ENCODE measurements at regions not wholly inside any gene's neighbourhood (a gene's known extent, or its start where the extent isn't known, plus 50 kb on each side); places are given as distances from the start of the nearest gene placed in this dataset.

DNA sequence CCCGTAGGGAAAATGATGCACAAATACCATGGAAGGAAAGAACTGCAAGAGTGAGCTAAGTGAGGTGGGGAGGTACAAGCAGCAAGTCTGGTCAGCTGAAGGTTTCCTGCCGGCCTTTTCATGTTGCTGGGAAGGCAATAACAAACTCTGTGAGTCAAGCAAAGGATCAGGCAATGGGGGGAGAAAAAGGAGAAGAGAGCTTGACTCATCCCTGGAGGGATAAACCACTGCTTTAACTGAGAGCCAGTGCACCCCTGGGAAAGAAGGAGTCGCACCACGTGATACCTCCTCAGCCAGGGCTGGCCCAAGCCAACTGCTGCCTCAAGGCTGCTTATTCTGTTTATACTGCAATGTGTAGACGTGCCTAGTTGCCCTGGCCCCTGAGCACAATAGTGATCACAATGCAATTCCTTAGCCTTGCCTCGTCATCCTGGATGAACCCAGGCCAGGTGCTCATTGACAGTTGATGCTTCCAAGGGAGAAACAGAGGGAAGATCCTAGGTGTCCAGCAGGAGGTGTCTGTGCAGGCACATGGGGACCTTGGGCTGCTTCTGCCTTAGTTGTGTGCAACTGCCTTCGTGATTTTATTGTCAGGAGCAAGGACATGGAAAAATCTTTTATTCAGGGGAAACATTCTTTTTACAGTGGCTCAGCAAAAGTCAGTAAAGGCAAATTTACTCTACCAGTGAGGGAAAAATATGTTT lies 203.0 kb upstream of the TUT7 start:
- no peak for DNase-seq

DNA sequence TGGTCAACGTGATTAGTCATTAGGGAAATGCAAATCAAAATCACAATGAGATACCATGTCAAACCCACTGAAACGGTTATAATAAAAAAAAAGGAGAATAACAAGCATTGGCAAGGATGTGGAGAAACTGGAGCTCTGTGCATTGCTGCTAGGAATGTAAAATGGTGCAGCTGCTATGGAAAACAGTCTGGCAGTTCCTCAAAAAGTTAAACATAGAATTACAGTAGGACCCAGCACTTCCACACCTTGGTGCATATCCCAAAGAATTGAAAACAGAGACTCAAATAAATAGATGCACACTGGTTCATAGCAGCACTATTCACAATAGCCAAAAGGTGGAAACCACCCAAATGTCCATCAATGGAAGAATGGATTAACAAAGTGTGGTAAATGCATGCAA lies 201.5 kb upstream of the TUT7 start:
- DNase-seq = peak; percentile 35

DNA sequence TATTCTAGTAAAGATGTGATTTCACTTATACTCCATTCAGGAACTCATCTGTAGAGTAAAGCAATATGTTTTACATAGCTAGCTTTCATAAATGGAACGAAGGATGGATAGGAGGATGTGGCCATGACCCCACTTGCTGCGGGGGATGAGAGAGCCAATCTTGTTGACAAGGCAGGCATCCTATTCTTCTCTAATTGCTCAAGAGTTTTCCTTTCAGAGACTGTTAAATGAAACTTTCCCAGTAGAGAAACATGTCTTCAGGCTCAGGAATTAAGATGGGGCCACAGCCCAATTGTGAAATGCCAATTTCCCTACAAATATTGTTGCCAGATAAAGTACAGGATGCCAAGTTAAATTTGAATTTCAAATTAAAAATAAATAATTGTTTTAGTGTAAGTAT lies 196.2 kb upstream of the TUT7 start:
- DNase-seq = no peak

DNA sequence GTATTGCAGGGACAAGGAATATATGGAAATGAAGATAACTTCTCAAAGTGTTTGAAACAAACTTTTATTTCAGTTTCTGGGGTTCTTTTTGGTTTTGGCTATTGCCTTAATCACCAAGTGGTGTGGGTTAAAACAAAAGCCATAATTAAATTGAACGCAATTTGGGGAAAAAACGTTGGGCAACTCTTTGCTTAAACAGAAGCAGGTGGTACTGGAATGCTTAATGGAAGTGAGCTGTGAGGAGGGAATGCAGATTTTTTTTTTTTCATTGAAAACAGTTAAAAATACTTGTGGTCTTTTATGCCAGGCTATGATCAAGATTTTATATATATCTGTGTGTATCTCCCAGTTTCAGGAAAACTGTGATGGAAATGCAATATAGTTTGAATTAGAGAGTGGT lies 195.7 kb upstream of the TUT7 start:
- DNase-seq = no peak

DNA sequence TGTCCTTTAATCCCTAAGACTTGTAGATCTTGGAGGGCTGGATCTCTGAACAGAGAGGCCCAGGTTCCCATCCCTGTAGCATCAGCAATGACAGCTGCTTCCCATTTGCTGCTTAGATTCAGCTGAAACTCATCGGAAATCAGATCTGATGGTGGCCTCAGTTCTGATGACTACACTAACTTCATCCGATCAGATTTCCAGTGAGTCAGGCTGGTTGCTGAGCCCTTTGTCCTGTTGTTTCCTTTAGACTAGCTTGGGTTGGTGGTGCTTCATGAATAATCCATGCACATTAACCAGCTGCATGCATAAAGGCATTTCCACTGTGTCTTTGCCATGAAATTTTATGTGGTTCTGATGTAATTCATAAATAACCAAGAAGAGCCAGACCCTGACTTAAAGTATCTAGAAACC lies 195.2 kb upstream of the TUT7 start:
- DNase-seq = peak; percentile 67

DNA sequence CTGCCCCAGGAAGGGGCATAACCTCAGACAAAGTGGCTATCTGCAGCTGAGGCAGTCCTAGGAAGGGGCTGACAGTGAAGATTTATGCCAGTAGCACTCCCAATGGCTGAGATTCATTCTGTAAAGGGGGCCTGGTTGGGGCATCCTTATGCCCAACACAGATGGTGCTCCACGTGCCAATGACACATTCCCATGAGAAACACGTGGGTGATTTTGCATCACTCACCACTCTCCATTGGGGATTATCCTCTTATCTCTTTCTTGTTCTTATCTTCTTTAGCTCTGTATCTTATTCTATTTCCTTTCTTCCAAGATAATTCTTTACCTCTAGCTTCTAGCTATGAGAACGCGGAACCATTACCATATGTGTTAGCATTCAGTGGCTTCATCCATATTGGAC lies 194.0 kb upstream of the TUT7 start:
- no peak for DNase-seq

DNA sequence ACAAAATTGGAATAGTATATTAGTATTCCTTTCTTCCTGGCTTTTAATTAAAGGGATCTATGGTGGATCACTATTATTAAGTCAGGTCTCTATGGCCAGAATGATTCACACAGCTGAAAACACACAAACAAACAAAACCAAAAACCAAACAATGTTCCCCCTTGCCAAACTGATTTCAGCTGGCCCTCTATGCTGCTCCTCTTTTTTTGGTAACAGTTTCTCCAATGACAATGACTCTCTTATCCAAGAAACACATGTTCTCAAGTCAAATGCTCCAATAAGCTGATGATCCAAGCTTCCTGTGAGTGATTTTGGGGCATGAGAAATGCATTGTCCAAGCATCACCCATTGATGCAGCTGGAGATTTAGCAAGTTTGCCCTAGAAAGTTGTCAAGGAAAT lies 193.4 kb upstream of the TUT7 start:
- DNase-seq = no peak

DNA sequence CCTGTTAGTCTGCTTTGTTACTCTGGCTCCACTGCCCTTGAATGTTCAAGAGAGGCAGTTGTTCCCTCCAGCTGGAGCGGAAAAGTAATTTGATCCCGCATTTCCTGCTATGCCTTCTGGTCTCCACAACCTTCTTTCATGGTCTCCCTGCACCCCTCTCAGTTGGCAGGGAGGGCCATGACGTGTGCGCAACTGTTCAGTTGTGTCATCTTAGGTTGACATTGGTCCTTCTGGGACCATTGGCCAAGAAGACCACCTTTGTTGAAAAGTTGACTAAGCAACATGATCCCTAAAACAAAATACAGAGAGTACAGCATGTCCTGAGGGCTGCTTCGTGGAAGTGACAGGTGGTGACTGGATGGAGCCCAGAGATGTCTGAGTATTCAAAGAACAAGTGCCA lies 192.5 kb upstream of the TUT7 start:
- DNase-seq = peak; percentile 85

DNA sequence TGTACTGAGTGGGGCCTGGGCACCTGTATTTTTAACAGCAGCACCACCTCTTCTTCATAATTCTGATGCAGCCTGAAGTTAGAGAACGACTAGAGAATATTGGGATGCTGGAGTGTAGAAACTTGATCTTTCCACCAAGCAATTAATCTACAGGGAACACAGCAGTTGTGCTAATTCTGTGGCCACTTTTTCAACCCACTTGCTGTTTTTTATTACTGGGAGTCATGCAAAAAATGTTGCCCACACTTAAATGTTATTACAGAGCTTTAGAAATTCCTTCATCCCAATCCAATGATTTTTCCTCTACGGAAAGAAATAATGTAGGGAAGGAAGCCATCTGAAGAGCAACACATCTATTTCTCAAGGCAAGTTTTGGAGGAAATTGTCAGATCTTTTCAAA lies 190.9 kb upstream of the TUT7 start:
- no peak for DNase-seq

DNA sequence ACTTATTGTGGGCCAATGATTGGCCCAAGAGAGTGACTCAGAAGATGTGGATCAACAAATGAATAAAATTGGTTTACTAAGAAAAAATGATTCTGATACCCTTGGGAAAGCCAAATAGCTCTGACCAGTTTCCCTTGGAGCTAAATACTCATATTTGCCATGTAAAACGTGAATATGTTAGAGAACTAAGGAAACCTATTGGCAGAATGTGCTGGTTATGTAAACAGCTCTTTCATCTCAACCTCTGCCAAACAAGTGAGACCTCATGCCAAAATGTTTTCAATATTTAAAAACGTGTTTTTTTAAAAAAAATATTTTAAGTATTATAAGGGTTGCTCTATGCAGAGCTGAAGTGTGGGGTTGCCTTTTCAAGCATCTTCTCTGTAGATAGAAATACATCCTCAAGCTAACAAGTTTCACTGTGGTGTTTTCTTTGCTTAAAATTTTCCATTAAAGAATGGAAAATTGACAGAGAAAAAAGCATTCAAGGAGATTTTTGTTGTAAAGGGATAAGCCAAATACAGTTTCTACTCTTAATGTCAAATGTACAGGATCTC lies 186.9 kb upstream of the TUT7 start:
- no peak for DNase-seq

DNA sequence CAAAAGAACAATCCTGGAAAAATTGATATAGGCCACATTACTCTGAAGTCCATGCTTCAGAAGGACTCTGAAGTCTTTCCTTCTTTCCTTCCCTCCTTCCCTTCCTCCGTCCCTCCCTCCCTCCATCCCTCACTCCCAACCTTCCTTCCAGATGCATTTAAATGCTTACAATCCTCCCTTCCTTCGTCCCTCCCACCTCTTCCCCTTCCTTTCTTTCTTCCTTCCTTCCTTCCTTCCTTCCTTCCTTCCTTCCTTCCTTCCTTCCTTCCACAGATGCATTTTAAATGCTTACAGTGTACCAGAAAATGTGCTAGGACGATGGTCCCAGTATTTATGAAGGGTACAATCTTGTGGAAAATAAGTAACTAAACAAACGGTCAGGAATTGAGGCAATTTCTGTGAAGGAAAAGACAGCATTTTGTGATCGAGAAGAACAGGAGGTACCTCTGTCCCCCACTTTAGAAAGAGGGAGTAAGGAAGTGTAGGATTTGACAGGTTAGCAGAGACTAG lies 181.3 kb upstream of the TUT7 start:
- no peak for DNase-seq

DNA sequence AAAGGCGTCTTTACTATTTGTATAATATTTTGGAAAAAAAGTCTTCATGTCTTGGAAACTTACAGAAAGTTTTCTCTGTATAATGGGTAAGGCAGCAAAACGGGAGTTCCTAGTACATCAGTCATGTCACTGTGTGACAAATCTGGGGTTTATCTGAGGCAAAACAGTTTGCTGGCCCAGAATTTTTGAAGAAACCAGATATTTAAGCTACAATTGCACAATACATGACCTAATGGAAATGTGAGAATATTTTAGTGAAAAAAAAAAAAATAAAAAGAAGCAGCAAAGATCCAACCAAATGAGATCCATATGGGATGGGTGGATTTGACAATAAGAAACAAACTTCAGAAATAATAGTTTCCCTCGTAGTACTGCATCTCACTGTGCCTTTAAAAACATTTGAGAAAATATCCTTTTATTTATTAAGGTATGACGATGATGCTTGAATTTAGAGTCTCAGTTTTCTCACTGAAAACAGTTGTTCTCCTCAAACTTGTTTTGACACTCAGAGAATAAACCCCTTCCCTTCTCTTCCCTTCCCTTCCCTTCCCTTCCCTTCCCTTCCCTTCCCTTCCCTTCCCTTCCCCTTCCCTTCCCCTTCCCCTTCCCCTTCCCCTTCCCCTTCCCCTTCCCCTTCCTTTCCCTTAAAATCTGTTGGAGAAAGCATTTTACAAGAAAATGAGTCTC lies 180.5 kb upstream of the TUT7 start:
- DNase-seq = no peak

DNA sequence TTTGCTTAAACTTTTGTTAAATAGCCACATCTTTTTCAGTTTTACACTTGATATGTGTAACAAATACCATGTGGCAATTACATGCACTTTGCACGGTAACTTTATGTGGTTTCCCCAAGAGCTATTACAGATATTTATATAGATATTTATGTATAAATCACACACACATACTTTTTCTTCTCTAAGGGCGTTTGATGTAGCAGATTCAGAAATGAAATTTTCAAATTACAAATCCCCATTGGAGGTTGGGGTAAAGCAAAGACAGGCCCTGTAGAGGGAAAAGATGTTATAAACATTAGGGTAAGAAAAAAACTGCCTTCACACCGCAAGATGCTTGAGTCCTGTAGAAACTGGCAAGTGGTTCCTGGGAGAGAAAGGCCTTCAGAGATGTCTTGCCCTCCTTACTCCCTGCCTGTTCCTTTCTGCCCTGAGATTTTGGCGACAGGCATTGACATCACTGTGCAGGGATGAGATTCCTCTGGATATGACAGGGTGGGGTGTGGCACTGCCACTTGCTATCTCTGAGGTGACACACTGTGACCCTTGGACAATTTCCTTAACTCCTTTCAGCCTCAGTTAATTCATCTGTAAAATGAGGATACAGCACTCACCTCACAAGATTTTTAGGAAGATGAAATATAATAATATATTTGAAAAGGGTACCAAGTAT lies 177.9 kb upstream of the TUT7 start:
- no peak for DNase-seq

DNA sequence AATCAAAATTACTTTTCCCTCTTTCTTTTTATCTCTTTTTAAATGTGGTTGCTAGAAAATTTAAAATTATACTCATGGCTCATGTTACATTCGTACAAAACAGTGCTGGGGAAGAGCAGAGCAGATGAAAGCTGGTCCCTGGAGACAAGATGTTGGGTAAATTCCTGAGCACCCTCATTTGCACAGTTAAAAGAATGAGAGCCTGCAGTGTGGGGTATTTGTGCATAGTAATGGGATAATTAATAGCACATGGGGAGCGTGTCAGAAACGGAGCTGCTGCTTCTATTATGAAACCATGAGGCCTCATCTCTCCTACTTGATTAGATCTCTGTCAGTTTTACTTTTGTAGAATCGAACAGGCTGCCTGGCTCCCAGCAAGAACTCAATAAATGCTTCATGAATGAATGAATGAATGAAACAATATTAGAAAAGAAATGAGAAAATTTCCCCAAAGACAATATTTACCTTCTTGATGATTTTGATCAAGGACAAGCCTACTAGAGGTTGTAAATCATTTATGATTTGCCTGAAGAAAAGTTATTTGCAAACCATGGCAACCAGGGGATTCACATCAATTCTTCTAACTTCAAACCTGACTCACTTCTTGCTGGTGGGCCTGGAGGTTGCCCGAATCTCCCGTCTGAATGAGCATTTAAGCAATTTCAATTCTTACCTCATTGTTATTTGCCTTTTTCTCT lies 177.2 kb upstream of the TUT7 start:
- no peak for DNase-seq

DNA sequence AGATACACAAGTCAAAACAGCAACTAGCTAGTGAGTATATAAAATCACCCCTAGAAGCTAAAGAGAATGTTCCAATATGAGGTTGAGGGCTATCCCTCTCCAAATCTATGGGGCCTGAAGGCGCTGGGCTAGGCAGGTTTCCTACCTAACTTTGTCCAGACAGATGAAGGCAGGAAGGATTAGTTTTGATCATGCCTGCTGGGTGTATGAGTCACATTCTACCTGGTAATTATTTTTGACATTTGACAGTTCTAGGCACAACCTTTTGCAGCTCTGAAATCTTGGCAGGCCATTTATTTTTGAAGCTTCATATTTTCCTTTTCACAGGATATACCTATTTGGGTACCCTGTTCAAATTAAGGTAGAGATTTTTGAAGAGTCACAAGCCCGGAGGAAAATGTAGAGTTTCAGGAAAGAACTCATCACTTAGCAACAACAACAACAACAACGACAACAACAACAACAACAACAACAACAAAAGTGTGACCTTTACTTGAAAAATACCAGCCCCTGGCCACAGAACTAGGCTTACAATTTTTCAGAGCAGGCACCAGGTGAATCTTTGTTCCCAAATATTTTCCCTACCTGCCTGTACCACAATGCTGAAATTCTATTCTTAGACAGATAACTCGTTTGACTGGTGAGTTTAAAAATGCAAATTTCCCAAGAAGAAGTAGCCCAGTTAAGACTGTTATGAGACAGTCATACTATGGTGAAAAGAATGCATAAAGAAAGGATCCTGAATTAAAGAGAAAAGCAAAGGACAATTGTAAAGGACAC lies 175.5 kb upstream of the TUT7 start:
- DNase-seq = no peak

DNA sequence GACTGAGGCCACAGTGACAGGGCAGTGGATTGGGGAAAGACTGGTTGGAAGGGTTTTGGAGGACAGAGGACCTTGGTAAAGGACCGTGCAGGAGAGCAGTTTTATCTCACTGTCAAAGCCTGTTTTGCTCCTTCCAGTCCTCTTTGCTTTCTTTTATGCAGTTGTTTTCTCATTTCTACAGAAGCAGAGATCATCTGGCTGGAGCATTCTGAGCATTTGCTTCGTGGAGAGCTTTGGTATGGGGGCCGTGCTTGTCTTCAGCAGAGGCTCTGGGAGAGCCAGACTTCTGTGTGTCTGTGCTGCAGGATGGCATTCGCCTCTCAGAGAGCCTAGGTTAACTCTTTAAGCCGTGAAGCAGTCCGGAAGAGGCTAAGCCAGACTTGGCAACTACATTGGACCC lies 171.8 kb upstream of the TUT7 start:
- DNase-seq = no peak

DNA sequence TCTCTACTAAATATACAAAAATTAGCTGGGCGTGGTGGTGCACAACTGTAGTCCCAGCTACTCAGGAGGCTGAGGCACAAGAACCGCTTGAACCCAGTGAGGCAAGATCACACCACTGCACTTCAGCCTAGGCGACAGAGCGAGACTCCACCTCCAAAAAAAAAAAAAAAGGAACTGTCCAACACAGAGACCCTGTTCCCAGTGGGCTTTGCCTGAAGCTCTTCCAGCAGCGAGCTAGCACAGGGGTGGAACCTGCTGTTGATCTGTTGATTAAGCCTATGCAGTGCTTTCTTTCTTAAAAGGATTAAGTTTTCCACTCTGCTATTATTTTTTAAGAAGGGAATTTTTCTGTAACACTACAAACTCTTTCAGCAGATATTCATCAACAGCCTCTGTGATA lies 171.0 kb upstream of the TUT7 start:
- no peak for DNase-seq

DNA sequence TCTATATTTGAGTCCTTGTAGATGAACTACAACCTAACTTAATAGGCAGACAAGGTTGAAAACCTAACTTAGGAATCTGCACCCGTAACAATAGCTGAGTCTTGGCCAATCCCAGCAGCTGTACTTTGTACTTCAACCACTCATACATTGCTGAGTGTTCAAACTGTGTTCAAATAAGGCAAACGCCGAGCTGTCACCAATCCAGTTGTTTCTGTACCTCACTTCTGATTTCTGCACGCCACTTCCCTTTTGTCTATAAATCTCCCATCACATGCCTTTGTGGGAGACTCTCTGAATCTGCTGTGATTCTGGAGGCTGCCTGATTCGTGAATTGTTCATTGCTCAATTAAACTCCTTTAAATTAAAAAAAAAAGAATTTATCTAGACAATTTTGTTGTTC lies 167.8 kb upstream of the TUT7 start:
- no peak for DNase-seq

DNA sequence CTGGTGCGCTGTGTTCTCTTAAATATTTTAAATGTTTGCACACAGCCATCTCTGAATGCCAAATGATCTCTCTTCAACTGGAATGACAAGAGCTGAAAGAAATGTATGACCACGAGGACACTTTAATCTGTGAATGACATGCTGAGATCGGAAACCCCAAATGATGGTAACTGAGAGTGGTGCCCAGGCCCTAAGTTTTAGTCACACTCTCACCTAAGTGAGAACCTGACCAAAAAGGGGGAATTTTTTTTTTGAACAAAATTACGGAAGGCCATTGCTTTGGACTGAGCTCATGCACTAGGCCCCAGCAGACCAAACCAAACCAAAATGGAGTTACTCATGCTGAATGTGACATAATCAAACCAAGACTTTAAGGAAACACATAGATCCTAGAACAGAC lies 167.1 kb upstream of the TUT7 start:
- no peak for DNase-seq

DNA sequence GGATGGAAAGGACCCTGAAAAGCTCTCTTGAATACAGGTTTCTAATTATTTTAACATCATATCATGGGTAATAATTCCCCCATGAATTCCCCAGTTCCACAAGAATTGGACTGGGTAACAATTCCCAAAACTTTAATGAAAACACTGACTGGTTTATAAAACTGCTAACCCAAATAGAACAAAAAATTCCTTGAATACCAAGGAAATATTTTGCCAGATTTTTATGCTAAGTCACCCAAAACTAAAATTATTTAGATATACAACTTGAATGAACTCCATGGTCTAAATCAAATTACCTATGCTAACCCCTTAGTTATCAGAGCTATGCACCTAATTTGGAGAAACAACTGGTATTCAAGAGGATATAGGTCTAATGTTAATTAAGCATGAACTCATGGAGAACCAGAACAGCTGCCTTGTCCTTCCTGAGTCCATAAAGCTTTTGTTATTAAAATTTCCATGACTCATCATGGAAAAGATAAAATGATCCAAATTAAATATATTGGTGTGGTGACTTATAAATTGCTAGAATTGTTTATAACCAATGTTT lies 164.9 kb upstream of the TUT7 start:
- no peak for DNase-seq

DNA sequence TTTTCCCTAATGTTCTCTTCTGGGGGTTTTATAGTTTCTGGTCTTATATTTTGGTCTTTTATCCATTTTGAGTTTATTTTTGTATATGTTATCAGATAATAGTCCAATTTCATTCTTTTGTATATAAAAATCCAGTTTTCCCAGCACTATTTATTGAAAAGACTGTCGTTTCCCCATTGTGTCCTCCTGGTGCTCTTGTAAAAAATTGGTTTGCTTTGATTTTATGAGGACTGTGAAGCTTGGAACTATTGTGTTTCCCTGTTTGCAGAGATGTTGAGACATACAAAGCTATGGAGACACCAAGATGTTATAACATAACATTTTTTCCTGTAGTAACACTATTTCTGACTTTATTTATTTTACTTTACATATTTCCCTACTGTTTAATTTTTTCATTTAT lies 163.3 kb upstream of the TUT7 start:
- no peak for DNase-seq

DNA sequence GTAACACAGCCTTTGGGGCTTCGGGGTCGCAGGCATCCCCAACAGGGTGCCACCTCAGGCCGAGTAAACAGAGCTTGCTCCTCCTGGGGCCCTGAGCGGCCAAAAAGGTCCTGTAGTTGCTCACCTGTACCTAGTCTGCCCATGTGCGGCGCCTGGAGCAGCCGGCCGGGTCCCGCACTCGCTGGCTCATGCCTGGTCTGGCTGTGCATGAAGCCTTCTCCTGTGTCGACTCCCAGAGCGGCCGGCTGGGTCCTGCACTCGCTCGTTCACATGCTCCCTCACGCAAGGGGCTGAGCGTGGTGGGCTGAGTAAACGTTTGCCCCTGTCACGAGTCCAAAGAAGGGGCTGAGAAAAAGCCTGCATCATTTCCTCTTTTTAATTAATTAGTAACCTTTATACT lies 162.4 kb upstream of the TUT7 start:
- DNase-seq = no peak
